Coronary artery (tissue), 2 donors: ENCODE measurements at regions not wholly inside any gene's neighbourhood (a gene's known extent, or its start where the extent isn't known, plus 50 kb on each side); places are given as distances from the start of the nearest gene placed in this dataset.

Experiments used
- DNase-seq: peaks from one replicate; pipeline ENCODE4 v3.0.0-alpha.2; 2017; ENCODE audit warnings: low spot score
- H3K27ac ChIP-seq, 2 donors: fragments of 200-600 bp; sonication (generic); one replicate each; pipeline ENCODE4 v1.5.1; 2016 to 2019
- H3K4me3 ChIP-seq: fragments of 200-600 bp; sonication (generic); 2 replicates; pipeline ENCODE4 v1.5.1; 2016; ENCODE audit warnings: mild to moderate bottlenecking, moderate library complexity
- TF ChIP-seq, protein P1 (sequence below): fragments of 200-600 bp; sonication (generic); IDR thresholded peaks from one replicate; pipeline ENCODE4 v1.5.1; 2019; ENCODE audit warnings: antibody characterized with exemption

DNA sequence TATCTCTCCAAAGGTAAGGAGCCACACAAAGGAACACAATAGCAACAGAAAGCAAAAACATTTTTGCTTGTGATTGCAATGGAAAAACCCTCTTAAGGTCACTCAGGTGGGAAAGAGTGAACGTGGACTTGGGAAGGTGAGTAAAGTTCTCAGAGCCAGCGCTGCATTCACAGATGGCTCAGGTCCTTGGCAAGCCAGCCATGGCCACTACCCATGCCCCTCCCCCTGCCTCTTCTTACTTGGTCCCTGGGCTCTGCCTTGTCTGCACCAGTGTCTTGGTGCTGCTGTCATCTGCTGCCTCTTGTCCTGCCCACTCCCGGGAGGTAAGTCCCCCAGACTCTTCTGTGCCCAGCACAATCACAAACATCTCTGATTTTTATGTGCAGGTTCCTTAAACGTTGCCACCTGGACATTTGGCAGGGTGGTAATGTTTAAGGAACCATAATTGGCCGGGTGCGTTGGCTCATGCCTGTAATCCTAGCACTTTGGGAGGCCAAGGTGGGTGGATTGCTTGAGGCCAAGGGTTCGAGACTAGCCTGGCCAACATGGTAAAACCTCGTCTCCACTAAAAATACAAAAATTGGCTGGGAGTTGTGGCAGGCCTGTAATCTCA, 74.6 kb downstream of the FEM1C start:
- TF ChIP-seq, protein P1, sequence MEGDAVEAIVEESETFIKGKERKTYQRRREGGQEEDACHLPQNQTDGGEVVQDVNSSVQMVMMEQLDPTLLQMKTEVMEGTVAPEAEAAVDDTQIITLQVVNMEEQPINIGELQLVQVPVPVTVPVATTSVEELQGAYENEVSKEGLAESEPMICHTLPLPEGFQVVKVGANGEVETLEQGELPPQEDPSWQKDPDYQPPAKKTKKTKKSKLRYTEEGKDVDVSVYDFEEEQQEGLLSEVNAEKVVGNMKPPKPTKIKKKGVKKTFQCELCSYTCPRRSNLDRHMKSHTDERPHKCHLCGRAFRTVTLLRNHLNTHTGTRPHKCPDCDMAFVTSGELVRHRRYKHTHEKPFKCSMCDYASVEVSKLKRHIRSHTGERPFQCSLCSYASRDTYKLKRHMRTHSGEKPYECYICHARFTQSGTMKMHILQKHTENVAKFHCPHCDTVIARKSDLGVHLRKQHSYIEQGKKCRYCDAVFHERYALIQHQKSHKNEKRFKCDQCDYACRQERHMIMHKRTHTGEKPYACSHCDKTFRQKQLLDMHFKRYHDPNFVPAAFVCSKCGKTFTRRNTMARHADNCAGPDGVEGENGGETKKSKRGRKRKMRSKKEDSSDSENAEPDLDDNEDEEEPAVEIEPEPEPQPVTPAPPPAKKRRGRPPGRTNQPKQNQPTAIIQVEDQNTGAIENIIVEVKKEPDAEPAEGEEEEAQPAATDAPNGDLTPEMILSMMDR: no peak
- H3K4me3 ChIP-seq: no peak overlapping the region
- DNase-seq: no peak
- no peak overlapping the region for H3K27ac ChIP-seq

DNA sequence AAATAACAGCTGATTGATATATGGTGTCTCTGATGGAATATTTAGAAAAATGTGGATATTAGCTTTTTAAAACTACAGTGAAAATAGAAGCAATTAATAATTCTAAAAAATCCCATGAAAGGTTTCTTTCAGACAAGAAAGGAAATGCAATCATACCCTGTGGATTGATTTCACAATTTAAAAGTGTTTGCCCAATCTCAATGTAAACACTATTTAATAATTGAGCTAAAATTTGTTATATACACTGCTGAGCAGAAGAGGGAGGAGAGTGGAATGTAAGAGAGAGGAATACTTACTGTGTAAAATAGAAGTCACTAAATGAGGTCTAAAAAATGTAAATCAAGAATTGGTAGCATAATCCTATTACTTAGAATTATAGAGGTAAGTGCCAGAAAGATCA, 76.9 kb downstream of the FEM1C start:
- H3K4me3 ChIP-seq: no peak overlapping the region
- H3K27ac ChIP-seq: no peak overlapping the region
- TF ChIP-seq, protein P1: no peak
- no peak for DNase-seq

DNA sequence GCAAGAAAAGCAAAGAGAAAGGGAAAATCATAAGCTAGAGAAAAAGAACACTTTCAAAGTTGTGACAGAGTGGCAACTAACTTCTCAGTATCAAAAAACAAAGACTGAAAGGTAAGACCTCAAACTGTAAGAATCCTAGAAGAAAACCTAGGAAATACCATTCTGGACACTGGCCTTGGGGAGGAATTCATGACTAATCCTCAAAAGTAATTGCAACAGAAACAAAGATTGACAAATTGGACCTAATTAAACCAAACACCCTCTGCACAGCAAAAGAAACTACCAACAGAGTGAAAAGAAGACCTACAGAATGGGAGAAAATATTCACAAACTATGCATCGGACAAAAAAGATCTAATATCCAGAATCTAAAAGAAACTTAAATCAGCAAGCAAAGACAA, 79.1 kb downstream of the FEM1C start:
- H3K27ac ChIP-seq: no peak overlapping the region
- no peak for DNase-seq
- H3K4me3 ChIP-seq: no peak overlapping the region
- TF ChIP-seq, protein P1: no peak

DNA sequence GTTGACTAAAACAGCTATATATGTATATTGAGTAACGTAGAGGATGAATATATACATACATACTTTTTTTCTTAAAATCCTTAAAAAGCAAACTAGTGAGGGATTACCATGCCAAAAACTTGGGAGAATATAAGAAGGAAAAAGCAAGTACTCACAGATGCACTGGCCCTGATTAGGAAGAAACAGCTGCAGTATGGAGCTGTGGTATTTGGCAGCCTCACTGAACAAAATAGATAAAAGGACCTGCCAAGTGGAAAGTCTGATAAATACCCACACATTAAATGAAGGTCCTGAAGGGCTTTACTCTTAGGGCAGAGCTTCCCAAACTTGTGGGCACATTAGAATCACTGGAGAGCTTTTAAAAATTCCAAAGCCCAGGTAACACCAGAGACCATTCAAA, 80.6 kb downstream of the FEM1C start:
- Histone ChIP-seq H3K4me3 (no peak overlapping the region), H3K27ac (no peak overlapping the region)
- no peak for DNase-seq
- TF ChIP-seq, protein P1: no peak

DNA sequence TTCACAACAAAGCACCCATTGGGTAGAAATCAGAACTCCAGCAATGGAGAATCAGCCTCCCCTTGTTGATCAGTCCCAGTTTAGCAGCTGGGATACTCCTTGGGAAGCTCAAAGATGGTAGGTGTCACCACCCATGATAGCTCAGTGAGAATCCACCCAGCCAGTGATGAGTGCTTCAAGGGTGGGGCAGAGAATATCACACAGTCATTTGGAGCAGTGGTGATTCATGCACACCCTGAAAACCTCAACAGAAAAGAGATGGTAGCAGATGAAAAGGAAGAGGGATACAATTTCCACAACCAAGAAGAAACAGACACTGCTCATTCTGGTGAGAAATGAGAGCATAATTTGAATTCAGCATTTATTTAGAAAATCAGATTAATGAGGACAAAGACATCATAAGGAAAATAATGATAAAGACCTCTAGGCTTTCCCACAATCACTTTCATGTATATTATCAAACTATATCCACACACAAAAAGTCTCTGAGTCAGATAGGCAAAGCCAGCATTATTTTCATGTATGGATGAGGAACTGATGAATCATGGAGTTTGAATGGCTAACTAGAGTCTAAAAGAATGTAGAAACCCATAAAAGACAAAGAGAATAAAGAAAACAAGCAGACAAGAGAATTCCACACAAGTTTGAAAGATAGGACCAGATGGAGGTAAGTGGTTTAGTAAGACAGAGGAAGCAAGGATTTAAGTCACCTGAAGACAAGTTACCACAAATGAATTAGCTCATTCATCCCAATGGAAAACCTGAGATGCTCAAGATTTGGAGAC, 82.9 kb downstream of the FEM1C start:
- DNase-seq: no peak
- no peak overlapping the region for H3K4me3 ChIP-seq
- no peak overlapping the region for H3K27ac ChIP-seq
- TF ChIP-seq, protein P1: no peak

DNA sequence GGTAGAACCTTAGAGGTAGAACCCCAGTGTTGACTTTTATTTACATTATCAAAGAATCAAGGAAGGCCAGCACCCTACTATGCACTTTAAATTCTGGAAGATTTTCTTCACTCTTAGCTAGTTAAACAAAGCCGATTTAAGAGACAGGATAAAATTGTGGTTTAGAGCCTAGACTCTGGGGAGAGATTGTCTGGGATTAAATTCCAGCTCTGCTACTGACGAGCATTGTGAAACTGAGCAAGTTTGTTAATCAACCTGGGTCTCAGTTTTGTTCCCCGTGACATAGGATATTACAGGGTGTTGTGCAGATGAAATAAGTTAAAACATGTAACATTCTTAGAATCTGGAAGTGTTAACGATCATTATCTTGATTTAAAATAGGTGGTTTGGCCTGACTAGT, 83.5 kb downstream of the FEM1C start:
- H3K4me3 ChIP-seq: no peak overlapping the region
- TF ChIP-seq, protein P1: no peak
- H3K27ac ChIP-seq: peak overlapping the region in 1 of 2 donors; percentile 17
- no peak for DNase-seq

DNA sequence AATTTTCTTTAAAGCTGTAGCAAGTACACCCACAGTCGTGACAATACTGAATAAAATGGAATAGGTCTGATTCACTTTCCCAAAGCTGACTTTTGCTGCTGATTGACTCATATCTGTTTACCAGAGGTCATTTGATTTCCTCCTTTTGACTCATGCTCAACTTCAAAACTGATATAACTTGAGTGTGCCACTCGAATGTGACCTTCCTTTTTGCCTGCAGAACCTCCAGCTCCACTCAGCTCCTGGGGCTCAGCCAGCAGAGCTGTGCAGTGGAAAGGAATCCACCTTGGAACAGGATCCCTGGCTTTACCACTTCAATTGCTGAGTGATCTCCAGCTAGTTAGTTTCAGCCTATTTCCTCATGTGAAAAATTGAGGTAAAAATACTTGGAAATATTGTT, 84.1 kb downstream of the FEM1C start:
- Histone ChIP-seq H3K27ac (peak overlapping the region in 1 of 2 donors; percentile 17), H3K4me3 (no peak overlapping the region)
- TF ChIP-seq, protein P1: no peak
- DNase-seq: no peak
